Suprapubic skin (tissue), 3 donors: ENCODE measurements at regions not wholly inside any gene's neighbourhood (a gene's known extent, or its start where the extent isn't known, plus 50 kb on each side); places are given as distances from the start of the nearest gene placed in this dataset.

Experiments
- CTCF ChIP-seq, 2 donors: fragments of 200-600 bp in 1 of 2; fragments of 450-650 bp in 1 of 2; sonication (generic) in 1 of 2; IDR thresholded peaks; one replicate each; pipeline ENCODE4 v1.5.1; 2016 to 2019; ENCODE audit warnings: antibody characterized with exemption in 2 of 2, mild to moderate bottlenecking in 1 of 2, moderate library complexity in 1 of 2
- POLR2A ChIP-seq, 2 donors: fragments of 450-650 bp; IDR thresholded peaks; one replicate each; pipeline ENCODE4 v1.6.1; 2017; ENCODE audit warnings: antibody characterized with exemption in 2 of 2, mild to moderate bottlenecking in 2 of 2, moderate library complexity in 2 of 2

- TF ChIP-seq CTCF (IDR thresholded peaks at IDR 0.05) (no peak), POLR2A (IDR thresholded peaks at IDR 0.05) (no peak)
These were observed 443.9 kb downstream of the INSC start for GRCh38 chr11:15558513-15559181.
